H1 (cell line): ENCODE measurements at regions not wholly inside any gene's neighbourhood (a gene's known extent, or its start where the extent isn't known, plus 50 kb on each side); places are given as distances from the start of the nearest gene placed in this dataset.

Experiments
- CTCF ChIA-PET: fragments of 300-600 bp; sonication (Branson Sonifier 250); formaldehyde crosslinking; loops from one replicate; lab custom pipeline; 2021; ENCODE audit not compliant: partially characterized antibody; lab: Charles Lee
- POLR2A ChIA-PET: fragments of 300-600 bp; sonication (Branson Sonifier 250); formaldehyde crosslinking; loops from one replicate; lab custom pipeline; 2021; ENCODE audit warnings: inconsistent platforms; ENCODE audit not compliant: partially characterized antibody; lab: Charles Lee
- DNase-seq, 2 experiments: peaks; one replicate each; pipeline versions ENCODE4 v3.0.0 to v3.0.0-alpha.2; 2010 to 2022; ENCODE audit warnings: low spot score in 2 of 2, low read depth in 1 of 2, mixed read lengths in 1 of 2
- FAIRE-seq: peaks from 2 replicates; lab custom pipeline; 2011; peaks lifted over from hg19 to GRCh38; lab: Jason Lieb, UNC
- H2AFZ ChIP-seq: 2 replicates; pipeline ENCODE4 v1.8.1; 2012; ENCODE audit warnings: low read length, inconsistent platforms
- H2AK5ac ChIP-seq: 2 replicates; pipeline ENCODE4 v1.6.1; 2013; ENCODE audit warnings: low read depth, low read length
- H2BK120ac ChIP-seq: replicated peaks from 2 replicates; pipeline ENCODE3; 2013; ENCODE audit warnings: low read depth, low read length, inconsistent platforms
- H2BK12ac ChIP-seq: 2 replicates; pipeline ENCODE4 v1.6.1; 2013; ENCODE audit warnings: low read depth, low read length
- H2BK15ac ChIP-seq: 2 replicates; pipeline ENCODE4 v1.6.1; 2013; ENCODE audit warnings: low read length
- H2BK20ac ChIP-seq: 2 replicates; pipeline ENCODE4 v1.6.1; 2013; ENCODE audit warnings: low read length
- H2BK5ac ChIP-seq: 2 replicates; pipeline ENCODE4 v1.6.1; 2013; ENCODE audit warnings: low read depth, low read length
- H3K14ac ChIP-seq: 2 replicates; pipeline ENCODE4 v1.6.1; 2013; ENCODE audit warnings: inconsistent platforms; ENCODE audit not compliant: insufficient read length
- H3K18ac ChIP-seq: 2 replicates; pipeline ENCODE4 v1.6.1; 2013; ENCODE audit warnings: low read length; ENCODE audit errors: extremely low read depth
- H3K23ac ChIP-seq: 2 replicates; pipeline ENCODE4 v1.6.1; 2013; ENCODE audit warnings: inconsistent platforms; ENCODE audit not compliant: insufficient read length
- H3K23me2 ChIP-seq: 2 replicates; pipeline ENCODE4 v1.6.1; 2013; ENCODE audit warnings: low read depth, low read length
- H3K27ac ChIP-seq: 2 replicates; pipeline ENCODE4 v1.6.1; 2011; ENCODE audit warnings: low read depth, low read length, inconsistent platforms
- H3K27me3 ChIP-seq, 4 experiments: replicated peaks in 1 of 4; 1 replicate in 1 of 4; 2 replicates in 3 of 4; pipeline versions ENCODE4 v1.6.1 to v1.8.1; 2011 to 2013; ENCODE audit warnings: low read length in 3 of 4, mild to moderate bottlenecking in 3 of 4, inconsistent platforms in 2 of 4, mixed read lengths in 2 of 4, moderate library complexity in 1 of 4; ENCODE audit not compliant: control insufficient read depth in 3 of 4, insufficient read depth in 3 of 4; ENCODE audit errors: extremely low read depth in 1 of 4
- H3K36me3 ChIP-seq, 4 experiments: 2 replicates each; pipeline versions ENCODE4 v1.6.1 to v1.8.1; 2011 to 2013; ENCODE audit warnings: mild to moderate bottlenecking in 4 of 4, low read length in 3 of 4, moderate library complexity in 2 of 4, control low read depth in 1 of 4, inconsistent platforms in 1 of 4; ENCODE audit not compliant: insufficient read depth in 4 of 4, control insufficient read depth in 2 of 4
- H3K4ac ChIP-seq: replicated peaks from 2 replicates; pipeline ENCODE3; 2013; ENCODE audit warnings: low read length, low read depth, mixed read lengths, inconsistent platforms; ENCODE audit not compliant: insufficient read length
- H3K4me1 ChIP-seq, 4 experiments: replicated peaks in 1 of 4; 1 replicate in 1 of 4; 2 replicates in 3 of 4; pipeline versions ENCODE4 v1.6.1 to v1.8.1; 2011 to 2013; ENCODE audit warnings: low read length in 3 of 4, inconsistent platforms in 2 of 4, mixed read lengths in 1 of 4; ENCODE audit not compliant: insufficient read depth in 4 of 4, control insufficient read depth in 3 of 4
- H3K4me2 ChIP-seq, 2 experiments: 2 replicates each; pipeline versions ENCODE4 v1.6.1 to v1.8.1; 2011 to 2013; ENCODE audit warnings: low read depth in 2 of 2, low read length in 2 of 2, control low read depth in 1 of 2, inconsistent platforms in 1 of 2, mild to moderate bottlenecking in 1 of 2; ENCODE audit not compliant: insufficient read depth in 1 of 2
- H3K4me3 ChIP-seq, 4 experiments: fragments of 200-600, 300-600 bp in 1 of 4; sonication (generic), shearing (Covaris generic), sonication (Bioruptor Twin) in 1 of 4; 2 replicates each; pipeline versions ENCODE4 v1.5.1 to v1.8.1; 2011 to 2016; ENCODE audit warnings: low read length in 4 of 4, low read depth in 3 of 4, control low read depth in 2 of 4, inconsistent platforms in 2 of 4, mild to moderate bottlenecking in 2 of 4, mixed read lengths in 1 of 4, moderate library complexity in 1 of 4; ENCODE audit not compliant: insufficient read depth in 2 of 4; ENCODE audit errors: extremely low read depth in 1 of 4
- H3K56ac ChIP-seq: replicated peaks from 2 replicates; pipeline ENCODE3; 2013; ENCODE audit warnings: low read depth, mild to moderate bottlenecking, mixed read lengths, low read length, inconsistent platforms; ENCODE audit not compliant: insufficient read length
- H3K79me1 ChIP-seq: 2 replicates; pipeline ENCODE4 v1.6.1; 2013; ENCODE audit warnings: low read depth, low read length, control low read depth
- H3K79me2 ChIP-seq, 2 experiments: 2 replicates each; pipeline versions ENCODE4 v1.6.1 to v1.8.1; 2012 to 2013; ENCODE audit warnings: low read length in 2 of 2, mild to moderate bottlenecking in 2 of 2, inconsistent platforms in 1 of 2; ENCODE audit not compliant: insufficient read depth in 2 of 2, control insufficient read depth in 1 of 2
- H3K9ac ChIP-seq, 4 experiments: replicated peaks in 1 of 4; 1 replicate in 1 of 4; 2 replicates in 3 of 4; pipeline versions ENCODE4 v1.6.1 to v1.8.1; 2011 to 2013; ENCODE audit warnings: low read depth in 3 of 4, low read length in 3 of 4, control low read depth in 2 of 4, mild to moderate bottlenecking in 2 of 4, moderate library complexity in 2 of 4, inconsistent platforms in 1 of 4; ENCODE audit errors: extremely low read depth in 1 of 4
- H3K9me3 ChIP-seq, 2 experiments: 2 replicates each; pipeline versions ENCODE4 v1.6.1 to v1.8.1; 2012 to 2013; ENCODE audit warnings: mild to moderate bottlenecking in 2 of 2, moderate library complexity in 2 of 2, control low read depth in 1 of 2, inconsistent platforms in 1 of 2, low read depth in 1 of 2, low read length in 1 of 2, mixed read lengths in 1 of 2; ENCODE audit not compliant: insufficient read depth in 2 of 2
- H4K20me1 ChIP-seq, 2 experiments: replicated peaks in 1 of 2; 2 replicates each; pipeline versions ENCODE3 to v1.8.1; 2011 to 2013; ENCODE audit warnings: inconsistent platforms in 2 of 2, low read length in 2 of 2, mild to moderate bottlenecking in 1 of 2; ENCODE audit not compliant: insufficient read depth in 2 of 2, control insufficient read depth in 1 of 2
- H4K5ac ChIP-seq: 2 replicates; pipeline ENCODE4 v1.6.1; 2013; ENCODE audit warnings: low read length, low read depth, mixed read lengths, inconsistent platforms; ENCODE audit not compliant: insufficient read length
- H4K8ac ChIP-seq: 2 replicates; pipeline ENCODE4 v1.8.0; 2013; ENCODE audit warnings: mild to moderate bottlenecking, moderate library complexity, low read length, inconsistent platforms; ENCODE audit not compliant: insufficient read depth; ENCODE audit errors: extremely low read depth
- H4K91ac ChIP-seq: replicated peaks from 2 replicates; pipeline ENCODE3; 2013; ENCODE audit warnings: low read length, mixed read lengths, inconsistent platforms; ENCODE audit not compliant: insufficient read length
- CTBP2 ChIP-seq: IDR thresholded peaks from 2 replicates; pipeline ENCODE4 v1.7.0; 2011; ENCODE audit warnings: borderline replicate concordance, mild to moderate bottlenecking, moderate library complexity, mixed read lengths, low read length; ENCODE audit not compliant: insufficient read depth, insufficient read length
- RFX5 ChIP-seq: IDR thresholded peaks from 2 replicates; pipeline ENCODE4 v1.6.1; 2011; ENCODE audit warnings: low read depth, low read length, improper control_type of control experiment, borderline replicate concordance
- WGBS, 2 experiments: shearing (Covaris generic) in 1 of 2; methylation state at CpG; one replicate each; pipeline versions ENCODE4 v1.1.6 to v1.1.7; 2013 to 2015; ENCODE audit warnings: low lambda C conversion rate in 2 of 2, mixed read lengths in 2 of 2, inconsistent platforms in 1 of 2, low coverage in 1 of 2, missing lambda C conversion rate in 1 of 2; ENCODE audit not compliant: insufficient replicate concordance in 2 of 2, insufficient coverage in 1 of 2, insufficient read length in 1 of 2; ENCODE audit errors: extremely low coverage in 1 of 2, missing lambda C conversion rate in 1 of 2; 5-methylcytosine and 5-hydroxymethylcytosine counted together
- TF ChIP-seq, protein P1 (sequence below): IDR thresholded peaks from 2 replicates; pipeline ENCODE4 v1.6.1; 2011; ENCODE audit warnings: low read depth, mild to moderate bottlenecking, low read length; ENCODE audit not compliant: insufficient read depth

DNA sequence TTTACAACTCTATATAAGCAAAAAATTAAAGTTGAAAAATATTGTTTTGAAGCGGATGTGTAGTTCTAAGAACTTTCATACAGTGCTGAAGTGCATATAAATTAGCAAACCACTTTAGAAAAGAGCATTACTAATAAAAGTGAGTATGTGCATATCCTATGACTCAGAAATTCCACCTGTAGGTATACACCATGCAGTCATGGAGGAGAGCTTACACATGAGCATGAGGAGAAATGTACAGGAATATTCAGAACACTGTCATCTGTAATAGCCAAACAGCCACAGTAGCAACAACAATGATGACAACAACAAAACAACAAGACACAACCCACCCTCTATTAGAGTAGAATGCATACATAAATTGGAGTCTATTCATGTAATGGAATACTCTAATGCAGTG, 138.2 kb upstream of the ARRDC3 start:
- CTCF ChIA-PET = no interaction called here
- H3K9ac ChIP-seq = no peak overlapping the region
- H2BK120ac ChIP-seq = no peak overlapping the region
- no peak overlapping the region for H3K4me3 ChIP-seq
- H3K27ac ChIP-seq = no peak overlapping the region
- TF ChIP-seq, protein P1, sequence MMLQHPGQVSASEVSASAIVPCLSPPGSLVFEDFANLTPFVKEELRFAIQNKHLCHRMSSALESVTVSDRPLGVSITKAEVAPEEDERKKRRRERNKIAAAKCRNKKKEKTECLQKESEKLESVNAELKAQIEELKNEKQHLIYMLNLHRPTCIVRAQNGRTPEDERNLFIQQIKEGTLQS = no peak
- TF ChIP-seq RFX5 (no peak), CTBP2 (no peak)
- H4K8ac ChIP-seq = no peak overlapping the region
- WGBS, 2 experiments = 83% methylated on average over 1 of the region's 1 CpG; no CpG with 5 or more reads in 1 of the 2 experiments
- H2BK15ac ChIP-seq = no peak overlapping the region
- H3K23ac ChIP-seq = no peak overlapping the region
- H2BK20ac ChIP-seq = no peak overlapping the region
- no peak for DNase-seq
- H4K20me1 ChIP-seq = no peaks in the 10 kb centered on the region
- FAIRE-seq = no peak
- no peak overlapping the region for H3K4ac ChIP-seq
- H2AK5ac ChIP-seq = no peak overlapping the region
- no peak overlapping the region for H3K56ac ChIP-seq
- H3K27me3 ChIP-seq = no peaks in the 10 kb centered on the region
- no peak overlapping the region for H4K91ac ChIP-seq
- H3K79me1 ChIP-seq = no peaks in the 10 kb centered on the region
- no peak overlapping the region for H2BK5ac ChIP-seq
- H4K5ac ChIP-seq = no peak overlapping the region
- no peak overlapping the region for H3K4me2 ChIP-seq
- no peaks in the 10 kb centered on the region for H3K9me3 ChIP-seq
- no peaks in the 10 kb centered on the region for H3K79me2 ChIP-seq
- H3K23me2 ChIP-seq = no peaks in the 10 kb centered on the region
- H3K14ac ChIP-seq = no peak overlapping the region
- H3K36me3 ChIP-seq = no peaks in the 10 kb centered on the region
- H2AFZ ChIP-seq = no peak overlapping the region
- POLR2A ChIA-PET = no interaction called here
- H3K4me1 ChIP-seq = no peaks in the 10 kb centered on the region
- no peak overlapping the region for H3K18ac ChIP-seq
- H2BK12ac ChIP-seq = no peak overlapping the region
